HCT116 (cell line): ENCODE measurements at regions not wholly inside any gene's neighbourhood (a gene's known extent, or its start where the extent isn't known, plus 50 kb on each side); places are given as distances from the start of the nearest gene placed in this dataset.

Experiments
- ATAC-seq: fragments of 200-7000 bp; cut with Tn5 transposase; 2 replicates; pipeline ENCODE4 v1.9.1; 2020; ENCODE audit warnings: mild to moderate bottlenecking, moderate library complexity
- BruUV-seq: library from RNA; stranded (reverse); fragments of 400-500 nt; replicated peaks from 2 replicates; lab custom pipeline; 2021; lab: Mats Ljungman, UMichigan
- CTCF ChIA-PET: fragments of 300-600 bp; sonication (Branson Sonifier 250); formaldehyde crosslinking; loops from one replicate; lab custom pipeline; 2021; ENCODE audit warnings: antibody characterized with exemption; lab: Charles Lee
- POLR2A ChIA-PET: fragments of 300-600, 350-600 bp; sonication (Branson Sonifier 250); formaldehyde crosslinking; loops from one replicate; lab custom pipeline; 2021; ENCODE audit warnings: antibody characterized with exemption; lab: Charles Lee
- RAD21 ChIA-PET, 2 experiments: fragments of 300-600 bp; sonication (Branson Sonifier 250); formaldehyde crosslinking; loops; one replicate each; lab custom pipeline; 2023; ENCODE audit warnings: low total read pairs in 2 of 2; ENCODE audit not compliant: uncharacterized antibody in 2 of 2, unreplicated experiment in 2 of 2, low non-redundant PET in 1 of 2; lab: Charles Lee
- DNase-seq: peaks from one replicate; pipeline ENCODE4 v3.0.0-alpha.2; 2010; ENCODE audit warnings: low read depth, low spot score
- H2AFZ ChIP-seq: fragments of 200-600 bp; shearing (Covaris generic), sonication (generic); 2 replicates; pipeline ENCODE4 v1.6.1; 2017; ENCODE audit warnings: low read depth, mixed run types, mixed read lengths, antibody characterized with exemption, low read length; ENCODE audit not compliant: poor library complexity, severe bottlenecking
- H3K27ac ChIP-seq: 2 replicates; pipeline ENCODE4 v1.5.1; 2012; ENCODE audit warnings: low read depth, low read length
- H3K27me3 ChIP-seq: fragments of 200-600 bp; sonication (generic); 2 replicates; pipeline ENCODE4 v1.6.1; 2016; ENCODE audit warnings: mixed run types, low read length, mixed read lengths; ENCODE audit not compliant: insufficient read depth
- H3K36me3 ChIP-seq, 2 experiments: fragments of 200-500 bp in 1 of 2; fragments of 200-600 bp in 1 of 2; sonication (Bioruptor generic) in 1 of 2; sonication (generic) in 1 of 2; 2 replicates each; pipeline versions ENCODE4 v1.5.1 to v1.6.1; 2014 to 2016; ENCODE audit warnings: low read length in 2 of 2, inconsistent platforms in 1 of 2, mixed read lengths in 1 of 2, mixed run types in 1 of 2; ENCODE audit not compliant: insufficient read depth in 2 of 2, control insufficient read depth in 1 of 2
- H3K4me1 ChIP-seq, 2 experiments: fragments of 200-600 bp in 1 of 2; sonication (generic) in 1 of 2; 2 replicates each; pipeline versions ENCODE4 v1.5.1 to v1.6.1; 2012 to 2017; ENCODE audit warnings: low read length in 2 of 2, inconsistent platforms in 1 of 2, mild to moderate bottlenecking in 1 of 2, mixed read lengths in 1 of 2, mixed run types in 1 of 2, moderate library complexity in 1 of 2; ENCODE audit not compliant: insufficient read depth in 2 of 2, control insufficient read depth in 1 of 2
- H3K4me2 ChIP-seq: fragments of 200-600 bp; sonication (generic); 2 replicates; pipeline ENCODE4 v1.6.1; 2017; ENCODE audit warnings: mixed run types, low read length, mixed read lengths
- H3K4me3 ChIP-seq, 2 experiments: fragments of 200-600 bp in 1 of 2; sonication (generic) in 1 of 2; replicated peaks in 1 of 2; 2 replicates each; pipeline ENCODE4 v1.5.1; 2011 to 2016; ENCODE audit warnings: low read length in 2 of 2, control low read depth in 1 of 2, low read depth in 1 of 2, mild to moderate bottlenecking in 1 of 2, mixed read lengths in 1 of 2, mixed run types in 1 of 2
- H3K79me2 ChIP-seq: fragments of 200-600 bp; sonication (generic); 2 replicates; pipeline ENCODE4 v1.6.1; 2017; ENCODE audit warnings: mild to moderate bottlenecking, mixed run types, low read length, moderate library complexity, mixed read lengths; ENCODE audit not compliant: insufficient read depth
- H3K9ac ChIP-seq: fragments of 200-600 bp; sonication (generic); 2 replicates; pipeline ENCODE4 v1.6.1; 2016; ENCODE audit warnings: low read length, mixed read lengths
- H3K9me2 ChIP-seq: fragments of 200-600 bp; sonication (generic), shearing (Covaris generic); 2 replicates; pipeline ENCODE4 v1.6.1; 2017; ENCODE audit warnings: mixed run types, mild to moderate bottlenecking, moderate library complexity; ENCODE audit not compliant: insufficient read depth
- H3K9me3 ChIP-seq, 2 experiments: fragments of 200-500 bp in 1 of 2; fragments of 200-600 bp in 1 of 2; sonication (Bioruptor generic) in 1 of 2; sonication (generic) in 1 of 2; 2 replicates each; pipeline ENCODE4 v1.6.1; 2014 to 2017; ENCODE audit warnings: low read length in 2 of 2, mixed read lengths in 2 of 2, inconsistent platforms in 1 of 2, low read depth in 1 of 2, mild to moderate bottlenecking in 1 of 2, mixed run types in 1 of 2, moderate library complexity in 1 of 2; ENCODE audit not compliant: control insufficient read depth in 1 of 2, insufficient read depth in 1 of 2
- H4K20me1 ChIP-seq: fragments of 200-600 bp; sonication (generic), shearing (Covaris generic); 2 replicates; pipeline ENCODE4 v1.6.1; 2017; ENCODE audit warnings: mixed run types, mild to moderate bottlenecking, moderate library complexity; ENCODE audit not compliant: insufficient read depth
- ELF1 ChIP-seq: IDR thresholded peaks from 2 replicates; pipeline ENCODE4 v1.6.1; 2012; ENCODE audit warnings: low read depth, borderline replicate concordance
- EZH2 ChIP-seq: fragments of 200-600 bp; sonication (generic); IDR thresholded peaks from 2 replicates; pipeline ENCODE4 v1.6.1; 2017; ENCODE audit warnings: antibody characterized with exemption, mixed run types
- EZH2phosphoT487 ChIP-seq: fragments of 200-600 bp; IDR thresholded peaks from 2 replicates; pipeline ENCODE4 v1.6.1; 2018; ENCODE audit warnings: antibody characterized with exemption, borderline replicate concordance
- FOSL1 ChIP-seq: IDR thresholded peaks from 2 replicates; pipeline ENCODE4 v1.6.1; 2012; ENCODE audit warnings: low read depth
- JUND ChIP-seq: IDR thresholded peaks from 2 replicates; pipeline ENCODE4 v1.6.1; 2012
- POLR2A ChIP-seq: IDR thresholded peaks from 2 replicates; pipeline ENCODE4 v1.7.0; 2011; ENCODE audit warnings: borderline replicate concordance; ENCODE audit not compliant: insufficient read depth, insufficient read length; ENCODE audit errors: extremely low read depth
- RAD21 ChIP-seq: IDR thresholded peaks from 2 replicates; pipeline ENCODE4 v1.6.1; 2012; ENCODE audit warnings: low read depth, mild to moderate bottlenecking
- SIN3A ChIP-seq: IDR thresholded peaks from 2 replicates; pipeline ENCODE4 v1.6.1; 2012; ENCODE audit warnings: low read depth
- SP1 ChIP-seq: IDR thresholded peaks from 2 replicates; pipeline ENCODE4 v1.6.1; 2012; ENCODE audit warnings: low read depth
- SRF ChIP-seq: IDR thresholded peaks from 2 replicates; pipeline ENCODE4 v1.6.1; 2012; ENCODE audit warnings: low read depth
- YY1 ChIP-seq: IDR thresholded peaks from 2 replicates; pipeline ENCODE4 v1.6.1; 2011; ENCODE audit warnings: low read length, low read depth, moderate library complexity, mild to moderate bottlenecking; ENCODE audit not compliant: insufficient replicate concordance; ENCODE audit errors: extremely low read depth
- ZFX ChIP-seq: fragments of 450-650 bp; IDR thresholded peaks from 2 replicates; pipeline ENCODE4 v1.6.1; 2017
- intact Hi-C: fragments of 100-400 bp; cut with micrococcal nuclease; formaldehyde crosslinking; loops from 2 replicates; pipeline ENCODE4 v1.10.0; 2022
- TF ChIP-seq, protein P1 (sequence below): IDR thresholded peaks from 2 replicates; pipeline ENCODE4 v1.6.1; 2012
- TF ChIP-seq, protein P2 (sequence below): IDR thresholded peaks from 2 replicates; pipeline ENCODE4 v1.6.1; 2011; ENCODE audit warnings: mild to moderate bottlenecking, low read length, moderate library complexity; ENCODE audit not compliant: insufficient replicate concordance; ENCODE audit errors: extremely low read depth

DNA sequence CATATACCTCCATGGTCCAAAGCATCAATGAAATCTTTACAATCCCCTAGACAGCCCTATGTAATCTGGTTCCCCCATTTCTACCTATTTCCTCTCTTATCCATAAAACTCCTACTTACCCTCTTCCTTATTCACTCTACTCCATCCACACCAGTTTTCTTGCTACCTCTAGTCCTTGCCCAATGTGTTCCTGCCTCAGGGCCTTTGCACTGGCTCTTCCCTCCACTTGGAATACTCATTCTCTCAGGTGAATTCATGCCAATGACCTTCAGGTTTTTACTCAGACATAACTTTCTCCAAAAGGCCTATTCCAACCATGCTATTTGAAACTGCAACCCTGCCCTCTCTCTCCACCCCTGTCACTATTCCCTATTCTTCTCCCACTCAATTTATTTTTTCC is 138.7 kb upstream of the KRR1 start:
- H3K9ac ChIP-seq, result no peak overlapping the region
- RAD21 ChIA-PET, result no interaction called here
- no TSS peak for BruUV-seq
- CTCF ChIA-PET, result no interaction called here
- peaks cover 0 to 3% of the 10 kb centered on the region in 2 experiments; a peak in 1 of 4 replicates for H3K36me3 ChIP-seq
- no peaks in the 10 kb centered on the region for H3K27me3 ChIP-seq
- H3K4me3 ChIP-seq, result no peak overlapping the region
- DNase-seq, result no peak
- no peaks in the 10 kb centered on the region for H4K20me1 ChIP-seq
- no peaks in the 10 kb centered on the region for H3K9me2 ChIP-seq
- H3K27ac ChIP-seq, result peak overlapping the region; percentile 99
- POLR2A ChIA-PET, result interaction anchor here (1.4 to 12.3 kb wide), 3 partner anchors 8 to 12 kb away, joined by 4 to 271 read pairs (median 25); no protein-coding TSS in a partner anchor
- 0 out of 2 replicates have a peak overlapping the region, but pooled peaks have one; percentile 11 for H3K4me2 ChIP-seq
- H2AFZ ChIP-seq, result peak overlapping the region; percentile 35
- peaks cover 76 to 84% of the 10 kb centered on the region in 2 experiments for H3K4me1 ChIP-seq
- H3K79me2 ChIP-seq, result no peaks in the 10 kb centered on the region
- H3K9me3 ChIP-seq, result no peaks in the 10 kb centered on the region
- TF ChIP-seq SIN3A (no peak), JUND (no peak), EZH2 (no peak), SP1 (no peak), ZFX (no peak), ELF1 (no peak), FOSL1 (no peak), RAD21 (no peak), YY1 (no peak), SRF (no peak)
- TF ChIP-seq, protein P1, sequence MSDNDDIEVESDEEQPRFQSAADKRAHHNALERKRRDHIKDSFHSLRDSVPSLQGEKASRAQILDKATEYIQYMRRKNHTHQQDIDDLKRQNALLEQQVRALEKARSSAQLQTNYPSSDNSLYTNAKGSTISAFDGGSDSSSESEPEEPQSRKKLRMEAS, result no peak
- intact Hi-C loops, result loop anchor here (10.0 kb wide), 1 partner anchor 305 kb away; no protein-coding TSS in a partner anchor
- ATAC-seq, result no peak

DNA sequence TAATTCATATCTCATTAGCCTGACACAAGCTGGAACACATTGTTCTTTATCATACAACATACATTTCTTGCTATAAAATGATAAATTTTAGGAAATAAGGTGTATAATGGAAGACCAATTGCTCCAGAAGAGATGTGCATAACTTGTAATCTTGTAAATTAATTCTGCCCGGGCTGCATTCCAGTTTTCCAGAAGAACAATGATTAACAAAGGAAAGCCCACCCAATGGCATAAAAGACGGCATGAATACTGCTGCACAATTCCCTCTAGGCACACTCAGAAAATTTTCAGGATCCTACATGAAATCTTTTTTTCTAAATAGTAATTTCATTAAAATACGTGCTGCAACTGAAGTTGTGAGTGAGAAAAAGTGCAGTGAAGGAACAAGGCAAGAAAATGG is 137.4 kb upstream of the KRR1 start:
- DNase-seq (no peak), ATAC-seq (no peak)
- POLR2A ChIA-PET, result interaction anchor here (5.4 to 14.5 kb wide), 2 partner anchors 7 to 11 kb away, joined by 25 to 271 read pairs; no protein-coding TSS in a partner anchor
- CTCF ChIA-PET, result no interaction called here
- no TSS peak for BruUV-seq
- Histone ChIP-seq H3K36me3 (peaks cover 0 to 3% of the 10 kb centered on the region in 2 experiments; a peak in 1 of 4 replicates), H3K9me3 (no peaks in the 10 kb centered on the region), H3K9me2 (no peaks in the 10 kb centered on the region), H3K9ac (peak overlapping the region; percentile 27), H2AFZ (peak overlapping the region; percentile 6), H3K4me1 (peaks cover 82 to 84% of the 10 kb centered on the region in 2 experiments), H3K4me3 (no peak overlapping the region), H3K27me3 (no peaks in the 10 kb centered on the region), H3K79me2 (no peaks in the 10 kb centered on the region), H3K4me2 (0 out of 2 replicates have a peak overlapping the region, but pooled peaks have one; percentile 5), H4K20me1 (no peaks in the 10 kb centered on the region), H3K27ac (peak overlapping the region; percentile 99; the same call in 1 of the 2 replicates)
- RAD21 ChIA-PET, result no interaction called here
- intact Hi-C loops, result no loop called here
- TF ChIP-seq SP1 (no peak), EZH2phosphoT487 (no peak), YY1 (no peak), POLR2A (no peak), RAD21 (no peak), ZFX (no peak), FOSL1 (no peak)
- TF ChIP-seq, protein P2, sequence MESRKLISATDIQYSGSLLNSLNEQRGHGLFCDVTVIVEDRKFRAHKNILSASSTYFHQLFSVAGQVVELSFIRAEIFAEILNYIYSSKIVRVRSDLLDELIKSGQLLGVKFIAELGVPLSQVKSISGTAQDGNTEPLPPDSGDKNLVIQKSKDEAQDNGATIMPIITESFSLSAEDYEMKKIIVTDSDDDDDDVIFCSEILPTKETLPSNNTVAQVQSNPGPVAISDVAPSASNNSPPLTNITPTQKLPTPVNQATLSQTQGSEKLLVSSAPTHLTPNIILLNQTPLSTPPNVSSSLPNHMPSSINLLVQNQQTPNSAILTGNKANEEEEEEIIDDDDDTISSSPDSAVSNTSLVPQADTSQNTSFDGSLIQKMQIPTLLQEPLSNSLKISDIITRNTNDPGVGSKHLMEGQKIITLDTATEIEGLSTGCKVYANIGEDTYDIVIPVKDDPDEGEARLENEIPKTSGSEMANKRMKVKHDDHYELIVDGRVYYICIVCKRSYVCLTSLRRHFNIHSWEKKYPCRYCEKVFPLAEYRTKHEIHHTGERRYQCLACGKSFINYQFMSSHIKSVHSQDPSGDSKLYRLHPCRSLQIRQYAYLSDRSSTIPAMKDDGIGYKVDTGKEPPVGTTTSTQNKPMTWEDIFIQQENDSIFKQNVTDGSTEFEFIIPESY, result no peak
- TF ChIP-seq, protein P1, result no peak
